Epithelial cell of proximal tubule (primary cell): ENCODE measurements at regions not wholly inside any gene's neighbourhood (a gene's known extent, or its start where the extent isn't known, plus 50 kb on each side); places are given as distances from the start of the nearest gene placed in this dataset.

Experiments used
- DNase-seq: peaks from one replicate; pipeline ENCODE4 v3.0.0-alpha.2; 2011; ENCODE audit warnings: low read depth
- H3K4me3 ChIP-seq: 2 replicates; pipeline ENCODE4 v1.5.1; 2011; ENCODE audit warnings: low read depth, mild to moderate bottlenecking, low read length
- CTCF ChIP-seq: conservative IDR thresholded peaks from 2 replicates; pipeline ENCODE4 v1.5.1; 2012; ENCODE audit warnings: low read depth, mild to moderate bottlenecking, low read length

- TF ChIP-seq CTCF = no peak
- DNase-seq = no peak
- no peak overlapping the region for H3K4me3 ChIP-seq
These were observed 1353.0 kb upstream of the C9orf72 start for GRCh38 chr9:28926306-28926705.

GRCh38 chr9:28927691-28928090, 1354.4 kb upstream of the C9orf72 start:
- no peak for DNase-seq
- no peak for TF ChIP-seq CTCF
- H3K4me3 ChIP-seq = no peak overlapping the region

GRCh38 chr9:28929433-28929832, 1356.2 kb upstream of the C9orf72 start:
- no peak overlapping the region for H3K4me3 ChIP-seq
- no peak for TF ChIP-seq CTCF
- DNase-seq = no peak

- DNase-seq = no peak
- H3K4me3 ChIP-seq = no peak overlapping the region
- TF ChIP-seq CTCF = no peak
These were observed 1357.5 kb upstream of the C9orf72 start for GRCh38 chr9:28930766-28931165.

- no peak for DNase-seq
- no peak for TF ChIP-seq CTCF
- H3K4me3 ChIP-seq = no peak overlapping the region
These were observed 1360.8 kb upstream of the C9orf72 start for GRCh38 chr9:28934111-28934510.

- no peak for DNase-seq
- H3K4me3 ChIP-seq = no peak overlapping the region
- TF ChIP-seq CTCF = no peak
These were observed 1365.7 kb upstream of the C9orf72 start for GRCh38 chr9:28938981-28939380.

- no peak for DNase-seq
- no peak overlapping the region for H3K4me3 ChIP-seq
- no peak for TF ChIP-seq CTCF
These were observed 1368.6 kb upstream of the C9orf72 start for GRCh38 chr9:28941856-28942255.
